MV-4-11 (cell line): ENCODE measurements at regions not wholly inside any gene's neighbourhood (a gene's known extent, or its start where the extent isn't known, plus 50 kb on each side); places are given as distances from the start of the nearest gene placed in this dataset.

Source experiments
- DNase-seq: peaks from one replicate; lab custom pipeline; 2025; lab: John Stamatoyannopoulos, UW

DNA sequence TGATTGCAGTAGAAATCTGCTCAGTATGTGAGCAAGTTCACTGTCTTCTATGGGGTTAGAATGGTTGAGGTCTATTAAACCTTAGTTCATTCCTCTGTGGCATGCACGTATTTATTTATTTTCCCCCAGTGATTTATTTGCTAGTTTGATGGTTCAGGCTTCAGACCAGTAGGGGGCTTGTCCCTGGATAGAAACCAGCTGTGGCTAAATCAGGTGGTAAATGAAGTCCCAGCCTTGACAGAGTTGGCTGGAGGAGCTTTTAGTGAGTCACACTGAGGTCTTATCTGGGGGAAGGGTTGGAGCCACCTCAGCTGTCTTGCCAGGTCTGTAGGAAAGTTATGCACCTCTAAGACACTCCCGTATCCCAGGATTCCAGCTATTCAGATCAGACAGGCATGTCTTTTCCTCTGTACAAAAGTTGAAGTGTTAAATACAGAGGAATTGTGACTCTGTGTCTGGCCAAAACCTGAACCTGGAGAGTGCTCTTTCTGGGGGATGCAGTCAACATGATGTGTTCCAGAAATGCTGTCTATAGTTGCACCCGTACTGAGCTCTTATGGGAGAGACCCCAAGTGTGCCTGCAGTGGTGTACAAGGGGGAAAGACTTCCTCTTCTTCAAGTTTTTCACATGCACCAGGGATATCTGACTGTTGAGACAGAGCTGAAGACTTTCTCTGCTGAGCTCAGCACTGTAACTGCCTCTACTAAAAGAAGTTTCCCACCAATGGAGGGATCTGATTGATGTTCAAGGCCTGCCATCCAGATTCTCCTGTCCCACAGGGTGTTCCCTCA is 1322.1 kb downstream of the TMEM121 start:
- peak; percentile 44 for DNase-seq

- DNase-seq, result no peak
Measured at GRCh38 chr14:106850913-106851825, 1324.8 kb downstream of the TMEM121 start.

GRCh38 chr14:106872611-106873446 is 1346.4 kb downstream of the TMEM121 start:
- peak; percentile 75 for DNase-seq

- no peak for DNase-seq
Measured at GRCh38 chr14:106874350-106874749, 1348.0 kb downstream of the TMEM121 start.

- peak; percentile 51 for DNase-seq
Measured at GRCh38 chr14:106875503-106875902, 1349.1 kb downstream of the TMEM121 start.

DNA sequence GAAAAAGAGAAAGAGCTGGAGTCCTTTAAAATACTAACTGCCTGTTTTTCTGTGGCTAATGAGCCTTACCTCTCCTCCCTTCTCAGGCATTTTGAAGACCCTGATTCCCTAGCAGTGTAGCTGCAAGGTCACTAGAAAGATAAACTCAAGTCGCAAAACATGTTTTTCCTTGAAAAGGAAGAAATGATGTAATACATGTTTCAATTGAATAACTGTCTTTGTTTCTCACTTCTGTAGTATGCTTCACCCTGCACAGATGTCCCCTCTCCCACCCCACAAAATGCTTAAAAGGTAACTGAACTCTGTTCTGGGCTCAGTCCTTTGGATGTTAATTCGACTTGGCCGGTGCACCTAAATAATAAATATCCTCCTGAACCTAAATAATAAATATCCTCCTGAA is 1350.3 kb downstream of the TMEM121 start:
- no peak for DNase-seq

- peak; percentile 3 for DNase-seq
Measured at GRCh38 chr14:106877517-106877916, 1351.1 kb downstream of the TMEM121 start.

DNA sequence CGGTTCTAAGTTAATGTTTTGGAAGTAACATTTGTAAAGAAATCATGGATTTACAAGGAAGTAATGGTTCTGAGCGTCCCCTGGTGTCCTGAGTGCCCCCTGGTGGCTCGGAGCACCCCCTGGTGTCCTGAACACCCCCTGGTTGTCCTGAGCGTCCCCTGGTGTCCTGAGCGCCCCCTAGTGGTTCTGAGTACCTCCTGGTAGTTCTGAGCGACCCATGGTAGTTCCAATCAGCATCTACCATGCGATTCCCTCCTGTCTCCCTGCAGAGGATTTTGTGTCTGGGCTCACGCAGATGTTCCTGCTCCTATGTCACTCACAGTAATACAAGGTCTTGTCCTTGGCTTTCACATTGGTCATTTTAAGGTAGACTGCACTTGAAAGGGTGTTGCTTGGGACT is 1352.9 kb downstream of the TMEM121 start:
- peak; percentile 82 for DNase-seq

DNA sequence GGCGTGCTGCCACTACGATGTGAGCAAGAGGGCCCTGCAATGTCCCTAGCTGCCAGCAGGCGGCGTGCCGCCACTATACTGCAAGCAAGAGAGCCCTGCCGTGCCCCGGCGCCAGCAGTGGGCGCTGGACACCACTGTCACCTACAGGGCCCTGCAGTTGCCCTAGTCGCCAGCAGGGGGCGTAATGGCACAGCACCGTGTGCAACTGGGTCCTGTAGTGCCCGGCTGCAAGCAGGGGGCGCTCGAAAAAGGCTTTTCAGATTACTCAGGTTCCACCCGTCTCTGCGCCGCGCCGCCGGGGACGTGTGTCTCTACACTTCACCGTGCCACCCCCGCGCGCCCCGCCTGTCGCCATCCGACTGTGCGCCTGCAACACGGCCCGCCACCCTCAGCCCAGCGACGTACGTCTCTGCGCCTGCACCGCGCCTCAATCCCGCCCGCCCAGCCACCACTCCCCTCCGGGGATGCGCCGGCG is 1356.9 kb downstream of the TMEM121 start:
- DNase-seq, result peak; percentile 4
